T-helper 1 cell treated with Interleukin-12 subunit alpha and Interleukin-12 subunit beta and Interleukin-4 antibody, amounts not matched to agents 30 μg/mL and 1 μg/mL, for 36 hours (primary cell): ENCODE measurements at regions not wholly inside any gene's neighbourhood (a gene's known extent, or its start where the extent isn't known, plus 50 kb on each side); places are given as distances from the start of the nearest gene placed in this dataset.

Experiments
- H3K27ac Mint-ChIP-seq: one replicate; pipeline ENCODE4 v1.8.0; 2021; ENCODE audit warnings: mild to moderate bottlenecking, mixed read lengths
- H3K27me3 Mint-ChIP-seq: one replicate; pipeline ENCODE4 v1.8.0; 2021; ENCODE audit warnings: low read depth, mixed read lengths
- H3K36me3 Mint-ChIP-seq: one replicate; pipeline ENCODE4 v1.8.0; 2021; ENCODE audit warnings: low read depth, mixed read lengths
- H3K4me1 Mint-ChIP-seq: one replicate; pipeline ENCODE4 v1.8.0; 2021; ENCODE audit warnings: low read depth, mixed read lengths
- H3K4me3 Mint-ChIP-seq: one replicate; pipeline ENCODE4 v1.8.0; 2021; ENCODE audit warnings: mild to moderate bottlenecking, moderate library complexity, mixed read lengths
- H3K9me3 Mint-ChIP-seq: one replicate; pipeline ENCODE4 v1.8.0; 2021; ENCODE audit warnings: mixed read lengths

GRCh38 chr13:55500694-55501093, 1640.0 kb upstream of the PRR20A start:
- Mint-ChIP-seq H3K4me1 (no peaks in the 10 kb centered on the region), H3K9me3 (peaks cover 27% of the 10 kb centered on the region), H3K27ac (no peak overlapping the region), H3K27me3 (no peaks in the 10 kb centered on the region), H3K36me3 (no peaks in the 10 kb centered on the region), H3K4me3 (no peak overlapping the region)

- Mint-ChIP-seq H3K4me3 (no peak overlapping the region), H3K27ac (no peak overlapping the region), H3K4me1 (no peaks in the 10 kb centered on the region), H3K9me3 (peaks cover 8% of the 10 kb centered on the region), H3K27me3 (no peaks in the 10 kb centered on the region), H3K36me3 (no peaks in the 10 kb centered on the region)
Measured at GRCh38 chr13:55516610-55517009, 1624.1 kb upstream of the PRR20A start.

- Mint-ChIP-seq H3K4me1 (no peaks in the 10 kb centered on the region), H3K4me3 (no peak overlapping the region), H3K9me3 (peaks cover 8% of the 10 kb centered on the region), H3K27ac (no peak overlapping the region), H3K36me3 (no peaks in the 10 kb centered on the region), H3K27me3 (no peaks in the 10 kb centered on the region)
Measured at GRCh38 chr13:55517312-55517711, 1623.4 kb upstream of the PRR20A start.

- no peaks in the 10 kb centered on the region for H3K27me3 Mint-ChIP-seq
- H3K27ac Mint-ChIP-seq, result no peak overlapping the region
- no peaks in the 10 kb centered on the region for H3K4me1 Mint-ChIP-seq
- no peak overlapping the region for H3K4me3 Mint-ChIP-seq
- H3K36me3 Mint-ChIP-seq, result no peaks in the 10 kb centered on the region
- peaks cover 9% of the 10 kb centered on the region for H3K9me3 Mint-ChIP-seq
Measured at GRCh38 chr13:55528434-55528833, 1612.3 kb upstream of the PRR20A start.

- Mint-ChIP-seq H3K9me3 (peaks cover 13% of the 10 kb centered on the region), H3K36me3 (no peaks in the 10 kb centered on the region), H3K27me3 (no peaks in the 10 kb centered on the region), H3K4me3 (no peak overlapping the region), H3K4me1 (no peaks in the 10 kb centered on the region), H3K27ac (no peak overlapping the region)
Measured at GRCh38 chr13:55534306-55534705, 1606.4 kb upstream of the PRR20A start.

GRCh38 chr13:55538424-55538823, 1602.3 kb upstream of the PRR20A start:
- peaks cover 13% of the 10 kb centered on the region for H3K9me3 Mint-ChIP-seq
- no peak overlapping the region for H3K27ac Mint-ChIP-seq
- no peaks in the 10 kb centered on the region for H3K27me3 Mint-ChIP-seq
- no peaks in the 10 kb centered on the region for H3K4me1 Mint-ChIP-seq
- H3K36me3 Mint-ChIP-seq, result no peaks in the 10 kb centered on the region
- no peak overlapping the region for H3K4me3 Mint-ChIP-seq

GRCh38 chr13:55543053-55543452, 1597.7 kb upstream of the PRR20A start:
- no peaks in the 10 kb centered on the region for H3K27me3 Mint-ChIP-seq

GRCh38 chr13:55550624-55551023, 1590.1 kb upstream of the PRR20A start:
- no peaks in the 10 kb centered on the region for H3K27me3 Mint-ChIP-seq
- H3K27ac Mint-ChIP-seq, result no peak overlapping the region
- H3K36me3 Mint-ChIP-seq, result no peaks in the 10 kb centered on the region
- H3K9me3 Mint-ChIP-seq, result peaks cover 29% of the 10 kb centered on the region
- no peak overlapping the region for H3K4me3 Mint-ChIP-seq
- no peaks in the 10 kb centered on the region for H3K4me1 Mint-ChIP-seq

More at GRCh38 chr13:55543053-55543452, 1597.7 kb upstream of the PRR20A start:
- Mint-ChIP-seq H3K9me3 (peaks cover 17% of the 10 kb centered on the region), H3K36me3 (no peaks in the 10 kb centered on the region), H3K4me3 (no peak overlapping the region), H3K4me1 (no peaks in the 10 kb centered on the region), H3K27ac (no peak overlapping the region)

GRCh38 chr13:55553701-55554100, 1587.0 kb upstream of the PRR20A start:
- no peaks in the 10 kb centered on the region for H3K27me3 Mint-ChIP-seq
- H3K4me1 Mint-ChIP-seq, result no peaks in the 10 kb centered on the region
- H3K27ac Mint-ChIP-seq, result no peak overlapping the region
- no peaks in the 10 kb centered on the region for H3K36me3 Mint-ChIP-seq
- peaks cover 42% of the 10 kb centered on the region for H3K9me3 Mint-ChIP-seq
- no peak overlapping the region for H3K4me3 Mint-ChIP-seq

GRCh38 chr13:55554741-55555140, 1586.0 kb upstream of the PRR20A start:
- Mint-ChIP-seq H3K9me3 (peaks cover 42% of the 10 kb centered on the region), H3K27ac (no peak overlapping the region), H3K36me3 (no peaks in the 10 kb centered on the region), H3K4me1 (no peaks in the 10 kb centered on the region), H3K4me3 (no peak overlapping the region), H3K27me3 (no peaks in the 10 kb centered on the region)

- Mint-ChIP-seq H3K27me3 (no peaks in the 10 kb centered on the region), H3K9me3 (peaks cover 17% of the 10 kb centered on the region), H3K4me3 (no peak overlapping the region), H3K36me3 (no peaks in the 10 kb centered on the region), H3K27ac (no peak overlapping the region), H3K4me1 (no peaks in the 10 kb centered on the region)
Measured at GRCh38 chr13:55560331-55560730, 1580.4 kb upstream of the PRR20A start.

- Mint-ChIP-seq H3K27ac (no peak overlapping the region), H3K9me3 (peaks cover 3% of the 10 kb centered on the region), H3K36me3 (no peaks in the 10 kb centered on the region)
Measured at GRCh38 chr13:55563267-55563666, 1577.5 kb upstream of the PRR20A start.

GRCh38 chr13:55566334-55566733, 1574.4 kb upstream of the PRR20A start:
- no peaks in the 10 kb centered on the region for H3K36me3 Mint-ChIP-seq
- no peak overlapping the region for H3K4me3 Mint-ChIP-seq

More at GRCh38 chr13:55563267-55563666, 1577.5 kb upstream of the PRR20A start:
- Mint-ChIP-seq H3K27me3 (no peaks in the 10 kb centered on the region), H3K4me1 (no peaks in the 10 kb centered on the region), H3K4me3 (no peak overlapping the region)

GRCh38 chr13:55566779-55567178, 1573.9 kb upstream of the PRR20A start:
- Mint-ChIP-seq H3K9me3 (peaks cover 3% of the 10 kb centered on the region), H3K4me3 (no peak overlapping the region), H3K27ac (no peak overlapping the region), H3K4me1 (no peaks in the 10 kb centered on the region), H3K27me3 (no peaks in the 10 kb centered on the region), H3K36me3 (no peaks in the 10 kb centered on the region)

More at GRCh38 chr13:55566334-55566733, 1574.4 kb upstream of the PRR20A start:
- H3K9me3 Mint-ChIP-seq, result peaks cover 3% of the 10 kb centered on the region
- no peaks in the 10 kb centered on the region for H3K4me1 Mint-ChIP-seq
- H3K27me3 Mint-ChIP-seq, result no peaks in the 10 kb centered on the region
- no peak overlapping the region for H3K27ac Mint-ChIP-seq

- Mint-ChIP-seq H3K9me3 (peaks cover 3% of the 10 kb centered on the region), H3K4me3 (no peak overlapping the region), H3K27ac (no peak overlapping the region), H3K36me3 (no peaks in the 10 kb centered on the region), H3K4me1 (no peaks in the 10 kb centered on the region), H3K27me3 (no peaks in the 10 kb centered on the region)
Measured at GRCh38 chr13:55567721-55568625, 1572.7 kb upstream of the PRR20A start.
